ENCODE measurements at regions not wholly inside any gene's neighbourhood (a gene's known extent, or its start where the extent isn't known, plus 50 kb on each side); places are given as distances from the start of the nearest gene placed in this dataset.

DNA sequence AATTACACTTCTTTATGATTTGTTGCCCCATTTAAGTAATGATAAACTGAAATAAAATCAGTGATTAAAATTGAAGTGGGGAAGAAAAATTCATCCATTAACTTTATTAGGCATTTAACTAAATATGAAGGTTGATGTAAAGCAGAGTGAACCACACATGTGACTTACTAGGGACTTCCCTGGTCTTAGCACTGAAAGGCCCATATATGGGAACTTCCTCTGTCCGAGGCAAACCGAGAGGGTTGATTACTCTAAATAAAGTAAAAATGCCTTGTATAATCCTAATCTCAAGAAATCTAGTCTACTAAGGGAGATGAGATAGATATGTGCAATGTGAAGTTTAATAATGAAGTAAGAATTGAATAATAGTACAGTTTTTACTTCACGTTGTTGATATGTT, 403.9 kb upstream of the RPS6KA3 start (continued):
- TF ChIP-seq ZFP91 (CRISPR knock-in tag; IDR thresholded peaks at IDR 0.05) = no peak
- TF ChIP-seq KAT2B (IDR thresholded peaks at IDR 0.05; ENCODE audit: low read depth, low read length) = no peak

DNA sequence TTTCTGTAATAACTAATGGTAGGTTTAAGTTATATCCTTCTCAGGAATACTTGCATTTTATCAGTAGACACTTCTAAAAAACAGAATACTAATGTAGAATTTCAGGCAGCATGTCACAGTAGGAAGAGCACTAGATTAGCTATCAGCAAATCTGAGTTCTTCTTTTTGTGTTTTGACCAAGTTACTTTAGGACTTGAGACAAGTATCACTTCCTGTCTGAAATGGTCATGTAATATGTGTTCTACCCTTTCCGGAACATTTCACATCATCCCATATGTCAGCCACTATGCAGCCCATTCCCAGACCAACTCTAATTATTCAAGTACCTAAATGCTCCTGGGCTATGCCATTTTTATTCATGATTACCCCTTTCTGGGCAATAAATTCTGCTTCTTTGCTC, 401.8 kb upstream of the RPS6KA3 start:
- in situ Hi-C loops (cut with MboI) (no loop called here), intact Hi-C loops (cut with micrococcal nuclease) (no loop called here)
- WGBS (ENCODE audit: insufficient coverage, low coverage, missing lambda C conversion rate) = 0% methylated on average over 1 of the region's 1 CpG
- no peak overlapping the region for H3K4me3 ChIP-seq
- no peaks in the 10 kb centered on the region for H3K79me2 ChIP-seq (ENCODE audit: control insufficient read depth, insufficient read depth, low read length)
- no peaks in the 10 kb centered on the region for H3K9me3 ChIP-seq (replicated peaks; ENCODE audit: control insufficient read depth, insufficient read depth, low read depth, low read length)
- no peaks in the 10 kb centered on the region for H3K9me1 ChIP-seq (ENCODE audit: control insufficient read depth, insufficient read depth, low read length)
- ATAC-seq = no peak
- no peaks in the 10 kb centered on the region for H4K20me1 ChIP-seq (replicated peaks; ENCODE audit: control insufficient read depth, insufficient read depth, low read length)
- H2AFZ ChIP-seq (ENCODE audit: low read depth, low read length) = no peak overlapping the region
- H3K27me3 ChIP-seq (ENCODE audit: control insufficient read depth in 2 of 2, insufficient read depth in 2 of 2, low read length in 2 of 2) = no peaks in the 10 kb centered on the region
- DNase-seq (ENCODE audit: extremely low read depth in 1 of 4, low spot score in 3 of 4) = no peak
- ChIA-PET POLR2A (no interaction called here), CTCF (ENCODE audit: low intra/inter-chr PET ratio) (no interaction called here)
- H3K9ac ChIP-seq (ENCODE audit: insufficient read depth in 1 of 2, low read depth in 2 of 2, low read length in 2 of 2) = no peak overlapping the region
- no TSS peak for BruUV-seq (replicated peaks)
- FAIRE-seq = no peak
- H3K36me3 ChIP-seq (ENCODE audit: control insufficient read depth, insufficient read depth, low read length) = no peaks in the 10 kb centered on the region
- H3K27ac ChIP-seq (ENCODE audit: extremely low read depth, low read depth, low read length) = no peak overlapping the region
- H3K4me1 ChIP-seq (replicated peaks in 1 of 2; ENCODE audit: control insufficient read depth in 2 of 2, insufficient read depth in 2 of 2, low read length in 2 of 2) = no peaks in the 10 kb centered on the region
- no peak overlapping the region for H3K4me2 ChIP-seq (ENCODE audit: insufficient read depth, low read length)
- TF ChIP-seq, protein P1, sequence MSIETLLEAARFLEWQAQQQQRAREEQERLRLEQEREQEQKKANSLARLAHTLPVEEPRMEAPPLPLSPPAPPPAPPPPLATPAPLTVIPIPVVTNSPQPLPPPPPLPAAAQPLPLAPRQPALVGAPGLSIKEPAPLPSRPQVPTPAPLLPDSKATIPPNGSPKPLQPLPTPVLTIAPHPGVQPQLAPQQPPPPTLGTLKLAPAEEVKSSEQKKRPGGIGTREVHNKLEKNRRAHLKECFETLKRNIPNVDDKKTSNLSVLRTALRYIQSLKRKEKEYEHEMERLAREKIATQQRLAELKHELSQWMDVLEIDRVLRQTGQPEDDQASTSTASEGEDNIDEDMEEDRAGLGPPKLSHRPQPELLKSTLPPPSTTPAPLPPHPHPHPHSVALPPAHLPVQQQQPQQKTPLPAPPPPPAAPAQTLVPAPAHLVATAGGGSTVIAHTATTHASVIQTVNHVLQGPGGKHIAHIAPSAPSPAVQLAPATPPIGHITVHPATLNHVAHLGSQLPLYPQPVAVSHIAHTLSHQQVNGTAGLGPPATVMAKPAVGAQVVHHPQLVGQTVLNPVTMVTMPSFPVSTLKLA (conservative IDR thresholded peaks at IDR 0.05) = no peak
- TF ChIP-seq, protein P2, sequence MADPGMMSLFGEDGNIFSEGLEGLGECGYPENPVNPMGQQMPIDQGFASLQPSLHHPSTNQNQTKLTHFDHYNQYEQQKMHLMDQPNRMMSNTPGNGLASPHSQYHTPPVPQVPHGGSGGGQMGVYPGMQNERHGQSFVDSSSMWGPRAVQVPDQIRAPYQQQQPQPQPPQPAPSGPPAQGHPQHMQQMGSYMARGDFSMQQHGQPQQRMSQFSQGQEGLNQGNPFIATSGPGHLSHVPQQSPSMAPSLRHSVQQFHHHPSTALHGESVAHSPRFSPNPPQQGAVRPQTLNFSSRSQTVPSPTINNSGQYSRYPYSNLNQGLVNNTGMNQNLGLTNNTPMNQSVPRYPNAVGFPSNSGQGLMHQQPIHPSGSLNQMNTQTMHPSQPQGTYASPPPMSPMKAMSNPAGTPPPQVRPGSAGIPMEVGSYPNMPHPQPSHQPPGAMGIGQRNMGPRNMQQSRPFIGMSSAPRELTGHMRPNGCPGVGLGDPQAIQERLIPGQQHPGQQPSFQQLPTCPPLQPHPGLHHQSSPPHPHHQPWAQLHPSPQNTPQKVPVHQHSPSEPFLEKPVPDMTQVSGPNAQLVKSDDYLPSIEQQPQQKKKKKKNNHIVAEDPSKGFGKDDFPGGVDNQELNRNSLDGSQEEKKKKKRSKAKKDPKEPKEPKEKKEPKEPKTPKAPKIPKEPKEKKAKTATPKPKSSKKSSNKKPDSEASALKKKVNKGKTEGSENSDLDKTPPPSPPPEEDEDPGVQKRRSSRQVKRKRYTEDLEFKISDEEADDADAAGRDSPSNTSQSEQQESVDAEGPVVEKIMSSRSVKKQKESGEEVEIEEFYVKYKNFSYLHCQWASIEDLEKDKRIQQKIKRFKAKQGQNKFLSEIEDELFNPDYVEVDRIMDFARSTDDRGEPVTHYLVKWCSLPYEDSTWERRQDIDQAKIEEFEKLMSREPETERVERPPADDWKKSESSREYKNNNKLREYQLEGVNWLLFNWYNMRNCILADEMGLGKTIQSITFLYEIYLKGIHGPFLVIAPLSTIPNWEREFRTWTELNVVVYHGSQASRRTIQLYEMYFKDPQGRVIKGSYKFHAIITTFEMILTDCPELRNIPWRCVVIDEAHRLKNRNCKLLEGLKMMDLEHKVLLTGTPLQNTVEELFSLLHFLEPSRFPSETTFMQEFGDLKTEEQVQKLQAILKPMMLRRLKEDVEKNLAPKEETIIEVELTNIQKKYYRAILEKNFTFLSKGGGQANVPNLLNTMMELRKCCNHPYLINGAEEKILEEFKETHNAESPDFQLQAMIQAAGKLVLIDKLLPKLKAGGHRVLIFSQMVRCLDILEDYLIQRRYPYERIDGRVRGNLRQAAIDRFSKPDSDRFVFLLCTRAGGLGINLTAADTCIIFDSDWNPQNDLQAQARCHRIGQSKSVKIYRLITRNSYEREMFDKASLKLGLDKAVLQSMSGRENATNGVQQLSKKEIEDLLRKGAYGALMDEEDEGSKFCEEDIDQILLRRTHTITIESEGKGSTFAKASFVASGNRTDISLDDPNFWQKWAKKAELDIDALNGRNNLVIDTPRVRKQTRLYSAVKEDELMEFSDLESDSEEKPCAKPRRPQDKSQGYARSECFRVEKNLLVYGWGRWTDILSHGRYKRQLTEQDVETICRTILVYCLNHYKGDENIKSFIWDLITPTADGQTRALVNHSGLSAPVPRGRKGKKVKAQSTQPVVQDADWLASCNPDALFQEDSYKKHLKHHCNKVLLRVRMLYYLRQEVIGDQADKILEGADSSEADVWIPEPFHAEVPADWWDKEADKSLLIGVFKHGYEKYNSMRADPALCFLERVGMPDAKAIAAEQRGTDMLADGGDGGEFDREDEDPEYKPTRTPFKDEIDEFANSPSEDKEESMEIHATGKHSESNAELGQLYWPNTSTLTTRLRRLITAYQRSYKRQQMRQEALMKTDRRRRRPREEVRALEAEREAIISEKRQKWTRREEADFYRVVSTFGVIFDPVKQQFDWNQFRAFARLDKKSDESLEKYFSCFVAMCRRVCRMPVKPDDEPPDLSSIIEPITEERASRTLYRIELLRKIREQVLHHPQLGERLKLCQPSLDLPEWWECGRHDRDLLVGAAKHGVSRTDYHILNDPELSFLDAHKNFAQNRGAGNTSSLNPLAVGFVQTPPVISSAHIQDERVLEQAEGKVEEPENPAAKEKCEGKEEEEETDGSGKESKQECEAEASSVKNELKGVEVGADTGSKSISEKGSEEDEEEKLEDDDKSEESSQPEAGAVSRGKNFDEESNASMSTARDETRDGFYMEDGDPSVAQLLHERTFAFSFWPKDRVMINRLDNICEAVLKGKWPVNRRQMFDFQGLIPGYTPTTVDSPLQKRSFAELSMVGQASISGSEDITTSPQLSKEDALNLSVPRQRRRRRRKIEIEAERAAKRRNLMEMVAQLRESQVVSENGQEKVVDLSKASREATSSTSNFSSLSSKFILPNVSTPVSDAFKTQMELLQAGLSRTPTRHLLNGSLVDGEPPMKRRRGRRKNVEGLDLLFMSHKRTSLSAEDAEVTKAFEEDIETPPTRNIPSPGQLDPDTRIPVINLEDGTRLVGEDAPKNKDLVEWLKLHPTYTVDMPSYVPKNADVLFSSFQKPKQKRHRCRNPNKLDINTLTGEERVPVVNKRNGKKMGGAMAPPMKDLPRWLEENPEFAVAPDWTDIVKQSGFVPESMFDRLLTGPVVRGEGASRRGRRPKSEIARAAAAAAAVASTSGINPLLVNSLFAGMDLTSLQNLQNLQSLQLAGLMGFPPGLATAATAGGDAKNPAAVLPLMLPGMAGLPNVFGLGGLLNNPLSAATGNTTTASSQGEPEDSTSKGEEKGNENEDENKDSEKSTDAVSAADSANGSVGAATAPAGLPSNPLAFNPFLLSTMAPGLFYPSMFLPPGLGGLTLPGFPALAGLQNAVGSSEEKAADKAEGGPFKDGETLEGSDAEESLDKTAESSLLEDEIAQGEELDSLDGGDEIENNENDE (IDR thresholded peaks at IDR 0.05; ENCODE audit: low read depth, low read length) = no peak
- no peak for TF ChIP-seq THRA (IDR thresholded peaks at IDR 0.05)

All from K562 (cell line).